ENCODE measurements at regions not wholly inside any gene's neighbourhood (a gene's known extent, or its start where the extent isn't known, plus 50 kb on each side); places are given as distances from the start of the nearest gene placed in this dataset.

DNA sequence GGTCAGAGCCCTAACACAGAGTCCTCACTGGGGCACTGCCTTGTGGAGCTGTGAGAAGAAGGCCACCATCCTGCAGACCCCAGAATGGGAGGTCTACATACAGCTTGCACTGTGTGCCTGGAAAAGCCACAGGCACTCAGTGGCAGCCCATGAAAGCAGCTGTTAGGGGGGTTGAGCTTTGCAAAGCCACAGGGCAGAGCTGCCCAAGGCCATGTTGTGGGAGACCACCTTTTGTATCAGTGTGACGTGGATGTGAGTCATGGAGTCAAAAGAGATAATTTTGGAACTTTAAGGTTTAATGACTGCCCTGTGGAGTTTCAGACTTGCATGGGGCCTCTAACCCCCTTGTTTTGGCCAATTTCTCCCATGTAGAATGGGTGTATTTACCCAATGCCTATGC lies 52.9 kb upstream of the TPRG1 start:
- DNase-seq, result no peak

DNA sequence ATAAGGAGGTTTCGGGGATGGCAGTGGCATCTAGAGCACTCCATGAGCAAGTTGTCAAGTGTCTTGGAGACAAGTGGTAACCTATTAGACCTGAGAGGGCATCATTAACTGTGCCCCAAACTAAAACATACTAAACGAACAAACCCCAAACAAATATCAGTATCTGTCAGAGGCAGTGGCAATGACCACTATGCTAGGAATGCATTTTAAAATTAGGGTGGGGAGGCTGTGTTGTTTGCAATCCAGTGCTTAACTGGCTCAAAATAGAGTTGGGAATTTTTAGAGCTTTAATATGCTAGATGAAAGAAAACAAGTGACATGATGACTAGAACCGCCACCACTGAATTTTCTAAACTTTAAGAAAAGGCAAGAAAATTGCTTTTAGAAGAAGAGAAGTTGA lies 51.8 kb upstream of the TPRG1 start:
- DNase-seq, result no peak

DNA sequence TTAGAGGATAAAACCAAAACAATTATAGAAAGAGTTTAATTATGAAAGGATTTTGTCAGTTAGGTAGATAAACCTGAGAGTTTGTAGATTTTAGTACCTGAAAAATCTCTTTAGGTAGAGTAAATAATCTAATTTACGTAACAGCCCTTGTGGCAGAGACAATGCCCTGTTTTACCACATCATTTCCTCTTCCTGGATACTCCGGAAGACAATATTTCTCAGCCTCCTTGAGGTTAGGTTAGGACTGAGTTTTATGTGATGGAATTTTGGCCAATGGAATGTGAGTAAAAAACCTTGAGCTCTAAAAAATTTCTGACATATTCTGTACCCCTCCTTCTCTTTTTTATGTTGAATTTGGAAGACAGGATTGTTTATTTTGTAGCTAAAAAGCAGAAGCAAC lies 50.7 kb upstream of the TPRG1 start:
- DNase-seq, result no peak
